ENCODE measurements at regions not wholly inside any gene's neighbourhood (a gene's known extent, or its start where the extent isn't known, plus 50 kb on each side); places are given as distances from the start of the nearest gene placed in this dataset.
"Not testable (repeated sequence)": the region's sequence is repeated elsewhere in the genome, so short reads cannot be mapped to it uniquely, and the experiment has no call there.

DNA sequence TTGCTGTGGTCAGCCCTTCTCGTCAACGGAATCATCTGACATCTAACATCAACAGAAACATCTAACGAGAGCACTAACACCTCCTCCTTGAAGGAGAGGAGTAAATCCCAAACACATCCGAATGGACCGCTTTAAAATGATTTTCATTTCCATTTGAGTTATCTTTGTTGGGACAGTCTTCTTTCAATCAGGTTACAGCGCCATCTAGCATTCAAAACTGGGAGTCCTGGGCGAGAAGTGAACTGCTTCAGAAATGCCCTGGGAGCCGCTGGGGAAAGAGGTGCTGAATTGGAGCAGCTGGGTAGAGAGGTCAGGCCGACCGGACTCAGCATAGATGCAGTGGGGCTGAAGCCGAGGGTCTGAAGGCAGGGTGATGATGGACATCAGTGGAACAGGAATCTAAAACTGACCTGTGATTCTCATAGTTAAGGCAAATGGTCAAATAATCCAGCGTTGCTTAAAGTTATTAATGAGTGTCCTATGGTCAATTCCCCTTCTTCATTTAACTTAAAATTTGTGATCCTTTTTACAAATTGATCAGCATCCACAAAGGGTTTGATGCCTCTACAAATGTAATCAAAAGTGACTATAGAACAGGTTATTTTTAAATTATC is 170.0 kb upstream of the NDN start:
- Mint-ChIP-seq H3K36me3 (ENCODE audit: low read depth) (no peaks in the 10 kb centered on the region), H3K4me3 (peak overlapping the region; percentile 5 to 37 (median 28)), H3K9me3 (peaks cover 9% of the 10 kb centered on the region), H3K4me1 (peaks cover 67% of the 10 kb centered on the region), H3K27ac (peak overlapping the region in 2 of 3 experiments; percentile 13 to 15), H3K27me3 (ENCODE audit: low read depth) (no peaks in the 10 kb centered on the region)
- TF ChIP-seq, protein P1, sequence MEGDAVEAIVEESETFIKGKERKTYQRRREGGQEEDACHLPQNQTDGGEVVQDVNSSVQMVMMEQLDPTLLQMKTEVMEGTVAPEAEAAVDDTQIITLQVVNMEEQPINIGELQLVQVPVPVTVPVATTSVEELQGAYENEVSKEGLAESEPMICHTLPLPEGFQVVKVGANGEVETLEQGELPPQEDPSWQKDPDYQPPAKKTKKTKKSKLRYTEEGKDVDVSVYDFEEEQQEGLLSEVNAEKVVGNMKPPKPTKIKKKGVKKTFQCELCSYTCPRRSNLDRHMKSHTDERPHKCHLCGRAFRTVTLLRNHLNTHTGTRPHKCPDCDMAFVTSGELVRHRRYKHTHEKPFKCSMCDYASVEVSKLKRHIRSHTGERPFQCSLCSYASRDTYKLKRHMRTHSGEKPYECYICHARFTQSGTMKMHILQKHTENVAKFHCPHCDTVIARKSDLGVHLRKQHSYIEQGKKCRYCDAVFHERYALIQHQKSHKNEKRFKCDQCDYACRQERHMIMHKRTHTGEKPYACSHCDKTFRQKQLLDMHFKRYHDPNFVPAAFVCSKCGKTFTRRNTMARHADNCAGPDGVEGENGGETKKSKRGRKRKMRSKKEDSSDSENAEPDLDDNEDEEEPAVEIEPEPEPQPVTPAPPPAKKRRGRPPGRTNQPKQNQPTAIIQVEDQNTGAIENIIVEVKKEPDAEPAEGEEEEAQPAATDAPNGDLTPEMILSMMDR (IDR thresholded peaks at IDR 0.05; ENCODE audit: unreplicated experiment in 3 of 3) = peak; percentile 42 to 60 (median 57)

GRCh38 chr15:23859008-23859407 is 171.9 kb upstream of the NDN start:
- peaks cover 9% of the 10 kb centered on the region for H3K9me3 Mint-ChIP-seq
- no peaks in the 10 kb centered on the region for H3K36me3 Mint-ChIP-seq (ENCODE audit: low read depth)
- no peak overlapping the region for H3K4me3 Mint-ChIP-seq
- H3K27me3 Mint-ChIP-seq (ENCODE audit: low read depth) = no peaks in the 10 kb centered on the region
- TF ChIP-seq, protein P1 (IDR thresholded peaks at IDR 0.05; ENCODE audit: unreplicated experiment in 3 of 3) = no peak
- peak overlapping the region; percentile 4 to 75 (median 73) for H3K27ac Mint-ChIP-seq
- H3K4me1 Mint-ChIP-seq = peaks cover 63% of the 10 kb centered on the region

DNA sequence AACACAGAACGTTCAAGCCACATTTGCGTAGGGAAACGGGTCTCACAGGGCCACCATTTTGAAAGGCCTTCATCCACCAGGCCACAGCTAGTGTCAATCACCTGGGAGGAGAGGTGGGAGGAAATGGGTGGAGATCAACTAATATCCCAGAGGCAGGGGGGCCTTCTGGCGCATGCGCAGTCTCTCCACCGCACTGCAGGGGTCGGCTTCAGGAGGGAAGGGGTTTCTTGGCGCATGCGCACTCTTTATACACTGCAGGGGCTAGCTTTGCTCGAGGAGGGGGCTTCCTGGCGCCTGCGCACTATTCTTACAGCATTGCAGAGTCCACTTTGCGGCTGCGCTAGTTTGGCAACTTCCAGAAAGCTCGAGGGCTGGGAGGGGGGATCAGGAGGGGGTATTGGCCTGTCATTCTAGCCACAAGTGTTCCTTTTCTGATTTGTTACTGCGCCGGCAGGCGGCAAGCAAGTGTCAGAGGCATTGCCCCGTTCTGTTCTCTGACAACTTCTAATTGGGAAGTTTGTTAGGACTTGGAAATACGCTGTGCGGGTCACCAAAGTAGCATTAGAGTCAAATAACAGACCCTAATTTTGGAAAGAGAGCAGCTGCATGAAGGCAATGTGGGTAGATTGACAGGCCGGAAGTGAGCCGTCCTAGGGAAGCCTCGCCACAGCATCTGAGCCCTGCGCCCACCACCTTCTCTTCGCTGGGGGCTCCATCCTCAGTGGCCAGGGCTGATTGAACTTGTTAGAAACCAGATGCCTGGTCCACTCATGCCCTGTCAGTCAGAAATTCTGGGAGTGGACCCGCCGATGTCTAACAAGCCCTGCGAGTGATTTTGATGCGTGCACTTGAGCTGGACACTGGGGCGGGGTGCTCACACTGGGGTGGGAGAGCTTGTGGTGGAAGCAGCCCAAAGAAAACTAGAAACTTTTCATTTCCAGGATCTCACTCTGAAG is 173.5 kb upstream of the NDN start:
- TF ChIP-seq, protein P1 (IDR thresholded peaks at IDR 0.05; ENCODE audit: unreplicated experiment in 3 of 3) = no peak
- Mint-ChIP-seq H3K27me3 (ENCODE audit: low read depth) (no peaks in the 10 kb centered on the region), H3K27ac (peak overlapping the region; percentile 4 to 75 (median 73)), H3K4me3 (peak overlapping the region; percentile 23 to 44 (median 29)), H3K9me3 (peaks cover 9% of the 10 kb centered on the region), H3K36me3 (ENCODE audit: low read depth) (no peaks in the 10 kb centered on the region), H3K4me1 (peaks cover 50% of the 10 kb centered on the region)

- Mint-ChIP-seq H3K4me1 (peaks cover 14% of the 10 kb centered on the region), H3K36me3 (ENCODE audit: low read depth) (no peaks in the 10 kb centered on the region), H3K27me3 (ENCODE audit: low read depth) (no peaks in the 10 kb centered on the region), H3K27ac (no peak overlapping the region), H3K9me3 (no peaks in the 10 kb centered on the region), H3K4me3 (no peak overlapping the region)
- TF ChIP-seq, protein P1 (IDR thresholded peaks at IDR 0.05; ENCODE audit: unreplicated experiment in 3 of 3) = peak; percentile 32 to 46 (median 37)
These were observed 179.7 kb upstream of the NDN start for GRCh38 chr15:23866832-23867231.

GRCh38 chr15:23869396-23869795 is 182.3 kb upstream of the NDN start:
- Mint-ChIP-seq H3K27me3 (ENCODE audit: low read depth) (no peaks in the 10 kb centered on the region), H3K4me1 (peaks cover 10% of the 10 kb centered on the region), H3K36me3 (ENCODE audit: low read depth) (no peaks in the 10 kb centered on the region), H3K27ac (peak overlapping the region in 2 of 3 experiments; percentile 72 to 75), H3K9me3 (no peaks in the 10 kb centered on the region), H3K4me3 (peak overlapping the region; percentile 75 to 81 (median 77))
- TF ChIP-seq, protein P1 (IDR thresholded peaks at IDR 0.05; ENCODE audit: unreplicated experiment in 3 of 3) = no peak

DNA sequence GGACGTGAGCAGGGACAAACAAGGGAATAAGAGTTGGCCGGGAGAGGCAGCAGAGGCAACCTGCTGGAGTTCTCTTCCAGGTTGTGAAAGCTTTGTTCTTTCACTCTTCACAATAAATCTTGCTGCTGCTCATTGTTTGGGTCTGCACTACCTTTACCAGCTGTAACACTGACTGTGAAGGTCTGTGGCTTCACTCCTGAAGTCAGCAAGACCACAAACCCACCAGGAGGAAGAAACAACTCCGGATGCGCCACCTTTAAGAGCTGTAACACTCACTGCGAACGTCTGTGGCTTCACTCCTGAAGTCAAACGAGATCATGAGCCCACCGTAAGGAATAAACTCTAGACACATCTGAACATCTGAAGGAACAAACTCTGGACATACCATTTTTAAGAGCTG is 186.5 kb upstream of the NDN start:
- not testable (repeated sequence) for H3K27ac Mint-ChIP-seq; H3K9me3 Mint-ChIP-seq; H3K36me3 Mint-ChIP-seq (ENCODE audit: low read depth); H3K4me3 Mint-ChIP-seq; H3K4me1 Mint-ChIP-seq
- H3K27me3 Mint-ChIP-seq (ENCODE audit: low read depth) = peaks cover 11% of the 10 kb centered on the region
